ENCODE measurements at regions not wholly inside any gene's neighbourhood (a gene's known extent, or its start where the extent isn't known, plus 50 kb on each side); places are given as distances from the start of the nearest gene placed in this dataset.

GRCh38 chr17:52376137-52376536 lies 217.6 kb upstream of the CA10 start:
- Histone ChIP-seq H3K27me3 (no peaks in the 10 kb centered on the region), H3K9me3 (no peaks in the 10 kb centered on the region), H3K4me3 (no peak overlapping the region), H3K36me3 (no peaks in the 10 kb centered on the region), H3K27ac (no peak overlapping the region), H3K4me1 (no peaks in the 10 kb centered on the region)
- intact Hi-C loops (cut with DNase I): no loop called here
- ATAC-seq (no peak), DNase-seq (no peak)
- no peak for TF ChIP-seq CTCF (IDR thresholded peaks at IDR 0.05)

GRCh38 chr17:52368886-52369285 lies 210.4 kb upstream of the CA10 start:
- ATAC-seq (no peak), DNase-seq (no peak)
- intact Hi-C loops (cut with DNase I): no loop called here
- H3K4me3 ChIP-seq: no peak overlapping the region
- H3K27me3 ChIP-seq: no peaks in the 10 kb centered on the region
- TF ChIP-seq CTCF (IDR thresholded peaks at IDR 0.05): no peak
- H3K9me3 ChIP-seq: no peaks in the 10 kb centered on the region
- H3K27ac ChIP-seq: no peak overlapping the region
- no peaks in the 10 kb centered on the region for H3K4me1 ChIP-seq
- H3K36me3 ChIP-seq: no peaks in the 10 kb centered on the region

DNA sequence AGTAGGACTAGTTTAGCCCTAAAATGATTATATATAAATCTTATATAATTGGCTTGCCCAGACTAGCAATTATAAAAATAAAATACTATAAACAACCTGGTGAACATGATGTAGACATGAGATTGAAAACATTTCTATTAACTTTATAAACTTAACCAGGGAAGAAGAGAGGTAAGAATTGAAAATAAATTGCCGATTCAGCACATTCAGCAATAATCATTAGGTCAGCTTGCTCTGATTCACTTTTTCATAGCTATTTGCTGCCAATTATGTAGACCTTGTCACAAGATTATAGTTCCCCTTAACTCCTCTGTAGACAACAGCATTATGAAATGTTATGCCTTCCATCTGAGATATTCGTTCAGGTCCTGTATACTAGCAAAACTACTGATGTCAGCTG lies 199.3 kb upstream of the CA10 start:
- intact Hi-C loops (cut with DNase I): no loop called here
- no peaks in the 10 kb centered on the region for H3K4me1 ChIP-seq

DNA sequence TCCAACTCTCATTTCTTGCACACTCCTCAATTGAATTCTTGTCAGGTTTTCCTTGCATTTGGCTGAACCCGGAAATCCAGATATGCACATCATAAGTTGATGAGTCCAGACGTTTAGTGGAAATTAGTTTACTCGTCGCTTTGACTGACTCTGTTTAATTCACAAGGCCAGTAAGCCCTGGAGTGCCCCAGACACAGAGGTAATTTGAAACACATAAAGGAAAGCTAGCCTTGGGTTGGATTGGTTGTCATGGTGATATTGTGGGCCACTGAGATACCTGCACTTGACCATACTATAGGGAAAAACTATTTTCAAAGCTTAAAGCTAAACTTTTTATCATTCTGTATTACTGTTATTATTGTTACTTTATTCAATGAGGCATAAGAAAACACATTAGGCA lies 178.3 kb upstream of the CA10 start:
- H3K9me3 ChIP-seq: peaks cover 0 to 7% of the 10 kb centered on the region in 2 donors
- no peak overlapping the region for H3K4me3 ChIP-seq
- DNase-seq (no peak), ATAC-seq (no peak)
- H3K36me3 ChIP-seq: no peaks in the 10 kb centered on the region
- TF ChIP-seq CTCF (IDR thresholded peaks at IDR 0.05): no peak
- no peaks in the 10 kb centered on the region for H3K4me1 ChIP-seq
- no peaks in the 10 kb centered on the region for H3K27me3 ChIP-seq
- intact Hi-C loops (cut with DNase I): no loop called here
- no peak overlapping the region for H3K27ac ChIP-seq

More for the DNA sequence above, 199.3 kb upstream of the CA10 start:
- DNase-seq (no peak), ATAC-seq (no peak)
- Histone ChIP-seq H3K4me3 (no peak overlapping the region), H3K27ac (no peak overlapping the region), H3K9me3 (peaks cover 0 to 19% of the 10 kb centered on the region in 2 donors), H3K27me3 (no peaks in the 10 kb centered on the region), H3K36me3 (no peaks in the 10 kb centered on the region)
- no peak for TF ChIP-seq CTCF (IDR thresholded peaks at IDR 0.05)

DNA sequence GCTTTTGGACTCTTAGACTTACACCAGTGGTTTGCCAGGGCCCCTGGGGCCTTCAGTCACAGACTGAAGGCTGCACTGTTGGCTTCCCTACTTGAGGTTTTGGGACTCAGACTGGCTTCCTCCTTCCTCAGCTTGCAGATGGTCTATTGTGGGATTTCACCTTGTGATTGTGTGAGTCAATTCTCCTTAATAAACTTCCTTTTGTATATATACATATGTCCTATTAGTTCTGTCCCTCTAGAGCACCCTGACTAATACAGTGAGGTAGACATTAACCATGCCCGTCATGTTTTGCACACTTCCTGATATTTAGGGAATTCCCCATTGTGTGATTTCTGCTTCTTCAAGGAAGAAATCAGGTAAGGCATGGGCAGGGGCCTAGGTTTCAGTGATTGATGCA lies 147.8 kb upstream of the CA10 start:
- Histone ChIP-seq H3K4me1 (no peaks in the 10 kb centered on the region), H3K27me3 (no peaks in the 10 kb centered on the region), H3K4me3 (no peak overlapping the region), H3K36me3 (no peaks in the 10 kb centered on the region), H3K27ac (no peak overlapping the region), H3K9me3 (no peaks in the 10 kb centered on the region)
- DNase-seq (no peak), ATAC-seq (no peak)
- intact Hi-C loops (cut with DNase I): no loop called here
- TF ChIP-seq CTCF (IDR thresholded peaks at IDR 0.05): no peak

All from left lung (tissue), 4 donors.